DOHH2 (cell line): ENCODE measurements at regions not wholly inside any gene's neighbourhood (a gene's known extent, or its start where the extent isn't known, plus 50 kb on each side); places are given as distances from the start of the nearest gene placed in this dataset.

Source experiments
- CTCF ChIP-seq: fragments of 200-600 bp; sonication (generic); IDR thresholded peaks from one replicate; pipeline ENCODE4 v1.5.1; 2014; ENCODE audit warnings: antibody characterized with exemption, mild to moderate bottlenecking, low read depth, low read length; ENCODE audit not compliant: poor library complexity, severe bottlenecking
- EZH2phosphoT487 ChIP-seq: fragments of 200-600 bp; sonication (generic); IDR thresholded peaks from 2 replicates; pipeline ENCODE4 v1.6.1; 2017; ENCODE audit warnings: borderline replicate concordance, mild to moderate bottlenecking, antibody characterized with exemption, low read length, moderate library complexity, mixed read lengths

GRCh38 chr5:125153231-125153630 lies 406.8 kb upstream of the ZNF608 start:
- TF ChIP-seq CTCF (no peak), EZH2phosphoT487 (no peak)
